ENCODE measurements at regions not wholly inside any gene's neighbourhood (a gene's known extent, or its start where the extent isn't known, plus 50 kb on each side); places are given as distances from the start of the nearest gene placed in this dataset.

DNA sequence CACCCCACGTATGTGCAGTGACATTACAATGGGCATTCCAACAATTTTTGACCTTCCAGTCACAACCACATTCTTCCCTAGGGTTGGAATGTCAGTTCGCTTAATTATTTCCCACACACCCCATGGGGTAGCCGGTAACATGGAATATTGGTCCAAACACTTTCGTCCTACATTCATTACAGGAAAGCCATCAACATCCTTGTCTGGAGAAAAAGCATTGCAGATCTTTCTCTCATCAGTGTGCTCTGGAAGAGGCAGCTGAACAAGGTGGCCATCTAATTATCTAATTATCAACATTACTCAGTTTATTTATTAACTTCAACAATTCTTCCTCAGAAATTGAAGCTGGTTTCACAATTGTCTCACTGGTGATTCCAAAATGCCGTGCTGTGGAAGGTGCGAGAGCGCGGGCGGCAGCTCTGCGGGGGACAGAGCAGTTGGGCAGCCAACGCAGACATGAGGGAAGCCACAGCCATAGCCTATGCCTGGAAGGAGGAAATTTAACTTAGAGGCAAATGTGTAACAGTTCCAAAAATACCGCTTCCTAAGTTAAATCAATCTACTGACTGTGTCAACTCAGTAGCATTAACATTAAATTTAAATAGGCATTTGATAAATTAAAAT, 1158.9 kb upstream of the EPHA6 start:
- DNase-seq = no peak
- Histone ChIP-seq H3K9ac (ENCODE audit: low read depth in 2 of 2, low read length in 2 of 2) (no peak overlapping the region), H3K9me3 (no peaks in the 10 kb centered on the region), H3K36me3 (no peaks in the 10 kb centered on the region), H3K4me1 (no peaks in the 10 kb centered on the region), H3K27ac (no peak overlapping the region), H3K27me3 (no peaks in the 10 kb centered on the region), H3K4me3 (no peak overlapping the region)
- intact Hi-C loops (cut with DNase I) = no loop called here
- TF ChIP-seq, protein P1, sequence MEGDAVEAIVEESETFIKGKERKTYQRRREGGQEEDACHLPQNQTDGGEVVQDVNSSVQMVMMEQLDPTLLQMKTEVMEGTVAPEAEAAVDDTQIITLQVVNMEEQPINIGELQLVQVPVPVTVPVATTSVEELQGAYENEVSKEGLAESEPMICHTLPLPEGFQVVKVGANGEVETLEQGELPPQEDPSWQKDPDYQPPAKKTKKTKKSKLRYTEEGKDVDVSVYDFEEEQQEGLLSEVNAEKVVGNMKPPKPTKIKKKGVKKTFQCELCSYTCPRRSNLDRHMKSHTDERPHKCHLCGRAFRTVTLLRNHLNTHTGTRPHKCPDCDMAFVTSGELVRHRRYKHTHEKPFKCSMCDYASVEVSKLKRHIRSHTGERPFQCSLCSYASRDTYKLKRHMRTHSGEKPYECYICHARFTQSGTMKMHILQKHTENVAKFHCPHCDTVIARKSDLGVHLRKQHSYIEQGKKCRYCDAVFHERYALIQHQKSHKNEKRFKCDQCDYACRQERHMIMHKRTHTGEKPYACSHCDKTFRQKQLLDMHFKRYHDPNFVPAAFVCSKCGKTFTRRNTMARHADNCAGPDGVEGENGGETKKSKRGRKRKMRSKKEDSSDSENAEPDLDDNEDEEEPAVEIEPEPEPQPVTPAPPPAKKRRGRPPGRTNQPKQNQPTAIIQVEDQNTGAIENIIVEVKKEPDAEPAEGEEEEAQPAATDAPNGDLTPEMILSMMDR (IDR thresholded peaks at IDR 0.05) = no peak

DNA sequence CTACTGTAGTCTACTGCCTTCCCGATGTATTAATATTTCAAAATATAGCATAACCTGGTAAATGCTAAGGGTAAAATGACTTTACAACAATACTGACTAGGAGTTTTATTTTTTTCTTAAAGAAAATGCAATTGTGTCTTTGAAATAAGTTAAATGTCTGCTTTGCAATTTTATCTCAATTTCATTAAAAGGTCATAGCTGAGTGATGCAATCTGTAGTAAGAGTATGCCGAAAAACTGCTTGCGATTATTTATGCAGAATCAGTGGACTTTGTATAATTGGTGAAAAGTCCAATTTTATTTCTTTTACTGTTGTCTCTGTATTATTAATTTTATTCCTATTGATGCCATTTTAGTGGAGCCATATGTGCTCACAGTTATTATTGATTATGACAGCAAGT, 1143.6 kb upstream of the EPHA6 start:
- Histone ChIP-seq H3K4me1 (no peaks in the 10 kb centered on the region), H3K9ac (ENCODE audit: low read depth in 2 of 2, low read length in 2 of 2) (no peak overlapping the region), H3K27me3 (no peaks in the 10 kb centered on the region), H3K4me3 (no peak overlapping the region), H3K9me3 (no peaks in the 10 kb centered on the region), H3K27ac (no peak overlapping the region), H3K36me3 (no peaks in the 10 kb centered on the region)
- DNase-seq = no peak
- TF ChIP-seq, protein P1 (IDR thresholded peaks at IDR 0.05) = no peak
- intact Hi-C loops (cut with DNase I) = no loop called here

- TF ChIP-seq, protein P1 (IDR thresholded peaks at IDR 0.05) = no peak
- no peak for DNase-seq
- Histone ChIP-seq H3K4me1 (no peaks in the 10 kb centered on the region), H3K27me3 (no peaks in the 10 kb centered on the region), H3K27ac (no peak overlapping the region), H3K9ac (ENCODE audit: low read depth in 2 of 2, low read length in 2 of 2) (no peak overlapping the region), H3K4me3 (no peak overlapping the region), H3K36me3 (no peaks in the 10 kb centered on the region), H3K9me3 (no peaks in the 10 kb centered on the region)
- intact Hi-C loops (cut with DNase I) = no loop called here
These were observed 1141.2 kb upstream of the EPHA6 start for GRCh38 chr3:95673215-95673614.

- Histone ChIP-seq H3K4me1 (no peaks in the 10 kb centered on the region), H3K36me3 (no peaks in the 10 kb centered on the region), H3K9me3 (no peaks in the 10 kb centered on the region), H3K9ac (ENCODE audit: low read depth in 2 of 2, low read length in 2 of 2) (no peak overlapping the region), H3K27me3 (no peaks in the 10 kb centered on the region), H3K27ac (no peak overlapping the region), H3K4me3 (no peak overlapping the region)
- TF ChIP-seq, protein P1 (IDR thresholded peaks at IDR 0.05) = no peak
- intact Hi-C loops (cut with DNase I) = no loop called here
- no peak for DNase-seq
These were observed 1108.5 kb upstream of the EPHA6 start for GRCh38 chr3:95705786-95706418.

GRCh38 chr3:95707268-95707667, 1107.1 kb upstream of the EPHA6 start:
- intact Hi-C loops (cut with DNase I) = no loop called here
- H3K9ac ChIP-seq (ENCODE audit: low read depth in 2 of 2, low read length in 2 of 2) = no peak overlapping the region
- no peaks in the 10 kb centered on the region for H3K9me3 ChIP-seq
- no peaks in the 10 kb centered on the region for H3K36me3 ChIP-seq
- H3K27ac ChIP-seq = no peak overlapping the region
- no peak overlapping the region for H3K4me3 ChIP-seq
- no peaks in the 10 kb centered on the region for H3K27me3 ChIP-seq
- H3K4me1 ChIP-seq = no peaks in the 10 kb centered on the region
- no peak for DNase-seq
- TF ChIP-seq, protein P1 (IDR thresholded peaks at IDR 0.05) = no peak
